Jurkat, Clone E6-1 (cell line): ENCODE measurements at regions not wholly inside any gene's neighbourhood (a gene's known extent, or its start where the extent isn't known, plus 50 kb on each side); places are given as distances from the start of the nearest gene placed in this dataset.

ENCODE experiments used
- DNase-seq: peaks from one replicate; pipeline ENCODE4 v3.0.0-alpha.2; 2011; ENCODE audit warnings: low read depth, low spot score
- H3K4me3 ChIP-seq: 2 replicates; pipeline ENCODE4 v1.5.1; 2011; ENCODE audit warnings: mild to moderate bottlenecking, low read length, control low read depth, moderate library complexity

DNA sequence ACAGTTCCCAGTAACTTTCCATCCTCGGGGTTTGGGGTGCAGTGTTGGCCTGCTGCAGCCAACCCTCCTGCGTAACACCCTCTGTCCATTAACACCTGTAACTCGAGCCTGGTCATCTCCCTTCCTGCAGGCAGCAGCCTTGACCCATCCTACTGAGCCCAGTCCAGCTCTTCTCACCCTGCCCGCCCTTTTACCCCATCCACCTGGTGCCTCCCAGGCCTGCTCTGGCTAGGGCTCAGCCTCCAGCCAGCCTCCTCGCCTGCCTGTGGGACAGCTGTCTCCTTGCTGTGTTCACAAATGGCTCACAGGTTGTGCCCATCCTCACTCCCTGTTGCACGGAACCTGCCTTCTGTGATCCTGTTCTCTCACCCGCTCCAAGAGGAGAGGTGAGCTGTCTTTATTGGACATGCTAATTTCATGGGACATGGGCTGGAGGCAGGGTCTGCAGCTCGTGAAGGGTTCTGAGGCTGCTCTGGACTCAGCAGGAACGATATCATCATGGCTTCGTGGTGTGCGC is 277.2 kb upstream of the TCERG1L start:
- DNase-seq, result no peak
- H3K4me3 ChIP-seq, result no peak overlapping the region

DNA sequence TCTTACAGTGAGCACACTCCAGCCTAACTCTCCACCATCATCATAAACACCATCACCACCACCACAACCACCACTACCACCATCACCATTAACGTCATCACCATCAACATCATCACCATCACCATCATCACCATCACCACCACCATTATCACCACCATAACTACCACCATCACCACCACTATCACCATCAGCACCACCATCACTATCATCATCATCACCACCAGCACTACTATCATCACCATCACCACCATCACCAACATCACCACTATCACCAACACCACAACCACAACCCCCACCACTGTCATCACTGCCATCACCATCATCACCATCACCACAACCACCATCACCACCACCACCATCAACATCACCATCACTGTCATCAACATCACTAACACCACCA is 279.0 kb upstream of the TCERG1L start:
- no peak overlapping the region for H3K4me3 ChIP-seq
- DNase-seq, result no peak

DNA sequence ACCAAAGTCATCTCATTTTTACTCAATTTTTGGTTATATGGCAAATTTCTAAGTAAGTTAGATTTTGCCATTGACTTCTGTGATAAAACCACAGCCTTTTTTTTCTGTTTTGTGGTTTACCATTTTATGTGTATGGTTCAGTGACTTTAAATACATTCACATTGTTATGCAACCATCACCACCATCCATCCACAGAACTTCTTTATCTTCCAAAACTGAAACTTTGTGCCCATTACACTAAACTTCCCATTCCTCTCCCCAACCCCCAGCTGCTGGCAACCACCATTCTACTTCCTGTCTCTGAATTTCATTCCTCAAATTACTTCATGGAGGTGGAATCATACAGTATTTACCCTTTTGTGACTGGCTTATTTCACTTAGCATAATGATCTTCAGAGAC is 280.4 kb upstream of the TCERG1L start:
- no peak overlapping the region for H3K4me3 ChIP-seq
- peak; percentile 63 for DNase-seq

DNA sequence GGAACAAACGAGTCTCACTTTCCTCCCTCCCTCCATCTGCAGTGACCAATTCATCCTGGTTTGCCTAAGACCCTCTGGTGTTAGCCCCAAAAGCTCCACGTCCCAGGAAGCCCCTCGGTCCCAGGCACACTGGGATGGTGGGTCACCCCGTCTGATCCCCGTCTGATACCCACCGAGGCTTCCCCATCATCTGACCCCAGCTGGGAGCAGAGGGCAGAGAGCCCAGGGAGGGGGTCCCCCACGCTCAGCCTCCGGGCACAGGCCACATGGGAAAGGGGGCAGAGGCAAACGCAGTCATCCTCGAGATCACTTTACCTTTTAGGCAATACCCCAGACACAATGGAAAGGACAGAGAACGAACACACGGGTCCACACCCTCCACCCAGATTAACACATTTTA is 291.6 kb upstream of the PPP2R2D start:
- H3K4me3 ChIP-seq, result no peak overlapping the region
- no peak for DNase-seq

DNA sequence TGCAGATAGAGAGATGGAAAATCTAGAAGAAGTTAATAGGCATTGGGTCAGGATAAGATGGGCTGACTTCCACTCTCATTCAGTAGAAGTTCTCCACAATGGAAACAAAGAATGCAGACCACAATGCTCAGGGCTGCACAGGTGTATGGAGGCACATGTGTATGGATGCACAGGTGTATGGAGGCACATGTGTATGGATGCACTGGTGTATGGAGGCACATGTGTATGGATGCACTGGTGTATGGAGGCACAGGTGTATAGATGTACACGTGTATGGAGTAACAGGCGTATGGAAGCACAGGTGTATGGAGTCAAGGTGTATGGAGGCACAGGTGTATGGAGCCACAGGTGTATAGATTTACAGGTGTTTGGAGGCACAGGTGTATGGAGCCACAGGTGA is 285.7 kb upstream of the PPP2R2D start:
- no peak for DNase-seq
- H3K4me3 ChIP-seq, result no peak overlapping the region

DNA sequence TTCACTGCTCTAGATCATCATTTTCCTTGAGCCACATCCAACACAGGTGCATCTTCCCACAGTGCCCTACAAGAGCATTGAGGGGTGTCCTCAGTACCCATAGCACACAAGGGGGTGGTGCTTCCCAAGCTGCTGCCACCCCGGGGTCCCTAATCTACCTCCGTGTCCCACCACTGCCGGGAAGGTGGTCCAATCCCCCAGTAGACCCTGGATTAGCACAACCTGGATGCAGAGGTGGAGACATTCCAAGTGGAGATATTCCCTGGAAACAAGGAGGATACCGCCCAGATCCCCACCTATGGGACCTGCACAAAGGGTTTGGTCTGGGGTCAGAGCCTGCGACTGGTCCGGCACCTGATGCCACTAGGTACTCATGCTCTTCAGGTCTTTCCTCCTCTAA is 284.8 kb upstream of the PPP2R2D start:
- no peak overlapping the region for H3K4me3 ChIP-seq
- DNase-seq, result no peak

DNA sequence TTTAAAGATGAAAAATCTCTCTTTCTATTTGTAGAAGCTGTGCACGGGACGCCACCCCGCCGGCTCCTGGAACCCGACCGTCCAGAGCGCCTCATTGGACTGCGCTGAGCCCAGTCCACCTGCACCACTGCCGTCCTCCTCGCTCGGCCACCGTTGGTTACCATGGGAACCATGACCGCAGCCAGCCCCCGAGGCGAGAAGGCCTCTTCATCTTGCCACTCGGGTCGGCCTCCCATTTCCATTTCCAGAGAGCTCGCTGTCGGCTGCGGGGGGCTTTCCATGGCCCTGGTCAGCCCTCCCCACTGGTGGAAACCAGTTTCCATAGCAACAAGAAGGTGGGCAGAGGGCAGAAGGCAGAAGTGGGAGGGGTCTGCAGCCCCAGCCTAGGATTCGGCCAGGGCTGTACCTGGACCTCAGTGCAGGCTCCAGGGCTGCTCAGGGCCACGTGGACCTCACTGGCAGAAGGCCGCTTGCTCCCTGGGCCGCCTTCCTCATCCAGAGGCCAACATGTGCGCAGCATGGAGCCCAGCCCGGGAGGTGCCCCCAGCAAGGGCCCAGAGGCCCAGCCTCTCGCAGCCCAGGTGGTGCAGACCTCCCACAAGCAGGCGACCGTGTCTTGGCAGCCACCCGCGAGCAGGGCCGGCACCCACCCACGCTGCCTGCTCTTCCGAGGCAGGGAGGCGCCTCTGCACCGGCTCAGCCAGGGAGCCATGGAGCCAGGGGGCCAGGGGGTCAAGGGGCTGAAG is 283.5 kb upstream of the PPP2R2D start:
- H3K4me3 ChIP-seq, result no peak overlapping the region
- no peak for DNase-seq

DNA sequence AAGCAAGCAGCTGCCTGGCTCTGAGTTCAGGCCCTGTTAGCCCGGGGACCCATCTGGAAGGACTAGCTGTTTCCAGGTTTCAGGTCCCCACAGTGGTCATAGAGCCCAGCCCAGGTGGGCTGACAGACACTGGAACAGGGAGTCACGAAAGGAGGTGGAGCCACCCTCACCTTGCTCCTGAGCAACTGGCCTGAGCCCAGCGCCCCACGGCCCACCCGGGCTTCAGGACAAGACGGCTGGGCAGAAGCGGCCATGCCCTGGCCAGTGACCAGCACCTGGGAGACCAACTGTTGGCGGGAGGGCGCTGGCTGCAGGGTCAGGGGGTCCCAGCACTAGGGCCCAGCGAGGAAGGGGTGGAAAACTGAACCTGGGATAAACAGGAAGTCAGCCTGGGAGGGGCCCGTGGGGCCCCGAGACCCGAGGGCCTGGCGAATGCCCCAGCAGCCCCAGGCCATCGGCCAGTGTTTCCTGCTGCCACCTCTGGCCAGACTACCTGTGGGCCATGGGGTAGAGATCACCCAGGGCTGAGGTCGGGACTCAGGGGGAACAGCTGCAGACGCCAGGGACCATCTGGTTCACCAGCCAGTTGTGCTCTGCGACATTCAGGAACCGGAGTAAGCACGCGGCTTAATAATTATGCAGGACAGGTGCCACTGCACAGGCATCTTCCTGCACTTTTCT is 282.1 kb upstream of the PPP2R2D start:
- DNase-seq, result no peak

DNA sequence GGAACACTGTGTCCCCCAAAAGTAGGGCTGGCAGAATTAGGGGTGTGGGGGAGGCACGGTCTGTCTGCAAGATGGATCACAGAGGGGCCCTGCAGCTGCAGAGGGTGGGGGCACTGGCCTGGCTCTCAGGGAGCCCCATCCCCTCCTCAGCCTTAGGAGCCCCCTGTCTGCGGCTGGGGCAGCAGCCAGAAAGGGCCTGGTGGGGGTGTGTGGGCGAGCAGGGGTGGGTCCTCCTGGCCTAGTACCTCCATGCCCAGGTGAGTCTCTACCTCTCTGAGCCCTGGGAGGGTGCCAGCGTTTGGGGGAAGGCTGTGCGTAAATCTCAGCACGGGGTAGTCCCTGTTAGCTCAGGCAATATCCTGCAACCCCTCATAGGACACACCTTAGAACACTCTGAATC is 280.5 kb upstream of the PPP2R2D start:
- no peak overlapping the region for H3K4me3 ChIP-seq
- DNase-seq, result no peak

More for the DNA sequence above, 282.1 kb upstream of the PPP2R2D start:
- H3K4me3 ChIP-seq, result no peak overlapping the region

DNA sequence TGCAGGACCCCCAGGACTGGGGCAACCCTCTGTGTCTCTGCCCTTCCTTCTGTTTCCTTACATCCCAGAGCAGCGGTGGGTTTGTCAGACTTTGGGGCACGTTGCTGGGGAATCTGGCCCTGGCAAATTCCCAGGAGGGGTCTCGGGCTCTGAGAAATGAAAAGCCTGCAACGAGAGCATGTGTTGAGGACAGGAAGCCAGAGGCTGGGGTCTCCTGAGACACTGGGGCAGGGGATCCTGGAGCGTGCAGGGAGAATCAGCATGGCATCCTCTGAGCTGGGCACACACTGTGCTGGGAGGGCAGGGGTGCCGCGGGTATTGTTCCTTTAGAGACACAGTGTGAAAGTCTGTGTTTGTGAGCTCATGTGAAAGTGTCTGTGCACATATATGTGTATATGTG is 279.9 kb upstream of the PPP2R2D start:
- H3K4me3 ChIP-seq, result no peak overlapping the region
- no peak for DNase-seq

DNA sequence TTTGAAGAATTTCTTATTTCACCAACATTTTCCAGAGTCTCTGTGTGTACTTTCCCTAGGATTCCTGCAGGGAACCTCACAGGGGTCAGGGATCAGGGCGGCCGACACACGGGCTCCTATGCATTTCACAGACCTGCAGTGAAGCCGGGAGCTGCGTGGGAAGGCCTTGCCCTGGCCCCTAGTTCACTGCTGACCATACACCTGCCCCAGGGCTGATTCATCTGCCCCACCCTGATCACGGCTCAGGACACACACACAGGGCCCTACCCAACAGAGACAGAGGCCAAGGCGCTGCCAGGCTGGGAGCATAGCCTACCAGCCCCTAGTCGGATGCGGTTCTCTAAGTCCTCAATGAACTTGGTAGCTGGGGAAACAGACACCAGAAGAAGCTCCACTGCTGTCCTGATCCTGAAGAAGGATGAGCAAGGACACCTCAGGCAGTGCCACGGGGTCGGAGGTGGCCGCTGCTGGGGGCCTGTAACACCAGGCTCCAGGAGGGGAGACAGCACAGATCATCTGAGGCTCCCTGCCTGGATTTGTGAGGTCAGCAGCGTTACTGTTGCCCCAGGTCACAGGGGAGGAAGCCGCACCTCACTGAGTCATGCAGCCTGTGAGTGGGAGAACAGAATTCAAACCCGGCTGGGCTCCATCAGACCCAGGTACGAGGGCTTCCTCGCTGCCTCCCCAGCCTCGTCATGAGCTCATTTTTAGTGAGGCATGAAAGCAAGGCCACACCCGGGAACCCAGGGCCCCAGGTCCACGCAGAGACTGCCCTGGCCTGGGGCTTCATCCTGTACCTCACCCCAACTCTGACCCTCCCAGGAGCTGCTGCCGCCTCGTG is 278.8 kb upstream of the PPP2R2D start:
- no peak overlapping the region for H3K4me3 ChIP-seq
- DNase-seq, result no peak

DNA sequence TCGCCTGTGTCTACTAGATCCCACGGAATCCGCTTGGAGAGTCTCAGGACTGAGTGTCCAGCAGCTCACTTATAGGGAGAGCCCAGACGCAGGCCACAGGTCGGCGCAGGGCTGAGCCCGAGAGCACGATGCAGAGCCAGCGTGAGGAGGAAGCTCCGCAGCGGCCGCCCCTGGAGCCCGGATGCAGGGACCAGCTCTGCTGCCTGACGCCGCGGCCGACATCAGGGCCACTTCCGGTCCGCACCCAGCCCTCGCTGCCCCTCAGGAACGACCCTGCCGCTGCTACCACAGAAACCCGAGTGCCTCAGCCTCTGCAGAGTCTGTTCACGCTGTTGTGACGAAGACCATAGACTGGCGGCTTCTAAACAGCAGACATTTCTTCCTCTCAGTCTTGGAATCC is 275.8 kb upstream of the PPP2R2D start:
- no peak for DNase-seq
- no peak overlapping the region for H3K4me3 ChIP-seq

DNA sequence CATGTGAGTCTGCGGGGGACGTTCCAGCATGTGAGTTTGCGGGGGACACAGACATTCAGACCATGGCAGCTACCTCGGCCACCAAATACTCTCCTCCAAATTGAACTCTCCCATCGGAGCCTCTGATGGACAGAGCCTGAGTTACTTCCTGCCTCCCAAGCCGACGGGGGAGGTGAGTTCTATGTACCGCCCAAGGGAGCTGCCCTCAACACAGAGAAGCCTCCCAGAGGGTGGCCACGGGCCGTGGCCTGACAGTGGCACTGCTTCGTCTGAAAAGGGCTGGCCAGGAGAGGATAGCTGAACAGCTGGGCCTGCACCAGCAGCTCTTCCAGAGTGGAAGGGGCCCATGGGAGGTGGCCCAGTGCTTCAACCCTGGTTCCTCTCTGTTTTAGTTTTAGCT is 274.5 kb upstream of the PPP2R2D start:
- H3K4me3 ChIP-seq, result no peak overlapping the region
- DNase-seq, result no peak

DNA sequence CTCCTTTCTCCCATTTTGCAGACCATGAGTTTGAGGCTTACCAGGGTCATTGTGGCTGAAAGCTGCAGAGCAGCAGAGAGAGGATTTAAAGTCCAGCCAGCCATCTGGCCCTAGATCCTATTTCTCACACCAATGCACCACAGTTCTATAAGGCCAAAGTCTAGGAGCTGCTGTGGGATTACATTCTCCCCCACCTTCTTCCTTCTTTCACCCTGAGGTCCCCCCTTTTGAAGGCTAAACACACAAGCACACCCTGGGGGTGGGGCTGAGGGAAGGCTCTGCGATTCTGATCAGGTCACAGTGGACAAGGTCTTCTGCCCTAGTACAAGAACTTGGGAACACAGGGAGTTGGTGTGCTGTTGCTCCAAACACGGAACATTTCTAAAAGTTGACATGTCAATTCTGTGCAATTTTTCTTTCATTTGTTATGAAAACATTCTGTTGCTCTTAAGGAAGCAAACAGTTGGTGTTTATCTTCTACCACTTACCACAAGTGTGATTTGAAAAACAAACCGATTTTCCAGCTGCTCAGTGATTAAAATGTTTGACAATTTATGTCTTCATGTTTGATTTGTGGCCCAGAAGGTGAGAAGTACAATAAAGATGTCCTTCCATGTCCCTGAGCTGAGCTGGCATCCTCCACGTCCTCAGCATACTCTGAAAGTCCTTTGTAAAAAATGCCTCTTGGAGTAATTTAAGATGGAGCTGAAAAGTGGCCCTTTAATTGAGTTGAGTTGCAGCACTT is 271.6 kb upstream of the PPP2R2D start:
- DNase-seq, result no peak
- H3K4me3 ChIP-seq, result no peak overlapping the region

DNA sequence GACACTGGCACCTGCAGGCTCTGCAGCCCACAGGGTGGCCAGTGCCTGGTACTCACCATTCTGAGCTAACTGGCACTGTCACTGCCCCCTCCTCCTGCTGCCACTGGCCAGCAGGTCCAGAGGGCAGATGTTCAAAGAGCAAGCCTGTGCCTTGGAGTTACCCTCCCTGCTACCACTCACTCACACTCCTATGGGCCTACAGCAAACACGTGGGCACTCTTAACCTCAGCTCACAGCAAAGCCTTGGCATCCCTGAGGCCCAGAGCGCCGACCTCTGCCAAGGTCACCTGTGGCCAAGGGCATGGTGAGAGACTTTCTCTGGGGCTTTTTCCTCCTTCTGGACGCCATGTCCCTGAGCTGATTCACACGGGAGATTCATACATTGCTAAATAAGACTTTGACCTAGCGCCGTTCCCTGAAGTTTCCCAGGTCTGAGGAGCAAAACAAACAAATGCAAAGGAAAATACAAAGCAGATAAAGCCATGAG is 270.0 kb upstream of the PPP2R2D start:
- DNase-seq, result no peak
- no peak overlapping the region for H3K4me3 ChIP-seq

DNA sequence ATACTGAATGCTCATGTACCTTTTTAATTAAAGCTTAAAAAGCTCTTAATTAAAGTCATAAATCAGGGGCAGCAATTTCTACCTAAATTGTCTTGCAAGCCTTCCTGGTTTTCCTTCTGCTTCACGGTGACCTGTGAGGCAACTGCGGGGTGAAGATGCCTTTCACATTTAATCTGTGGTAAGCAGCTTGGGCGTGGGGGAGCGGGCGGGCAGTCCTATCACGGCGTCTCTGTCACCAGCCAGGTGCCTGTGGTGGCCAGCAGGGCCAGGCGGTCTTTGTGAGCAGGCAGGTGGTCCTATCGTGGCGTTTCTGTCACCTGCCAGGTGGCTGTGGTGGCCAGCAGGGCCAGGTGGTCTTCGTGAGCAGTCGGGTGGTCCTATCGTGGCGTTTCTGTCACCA is 269.2 kb upstream of the PPP2R2D start:
- DNase-seq, result no peak
- H3K4me3 ChIP-seq, result no peak overlapping the region

DNA sequence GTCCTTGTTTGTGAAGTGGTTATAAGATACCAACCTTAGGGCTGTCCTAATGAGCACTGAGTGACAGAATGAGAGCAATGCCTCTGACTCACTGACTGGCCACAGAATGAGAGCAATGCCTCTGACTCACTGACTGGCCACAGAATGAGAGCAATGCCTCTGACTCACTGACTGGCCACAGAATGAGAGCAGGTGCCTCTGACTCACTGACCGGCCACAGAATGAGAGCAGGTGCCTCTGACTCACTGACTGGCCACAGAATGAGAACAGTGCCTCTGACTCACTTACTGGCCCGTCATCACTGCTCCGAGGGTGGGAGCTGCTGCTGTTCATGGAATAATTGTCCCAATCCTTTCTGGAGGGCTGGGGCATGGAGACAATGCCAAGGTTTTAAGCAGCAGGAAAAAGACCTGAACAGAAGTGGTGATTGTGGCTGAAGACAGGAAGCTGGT is 265.2 kb upstream of the PPP2R2D start:
- no peak overlapping the region for H3K4me3 ChIP-seq
- no peak for DNase-seq

DNA sequence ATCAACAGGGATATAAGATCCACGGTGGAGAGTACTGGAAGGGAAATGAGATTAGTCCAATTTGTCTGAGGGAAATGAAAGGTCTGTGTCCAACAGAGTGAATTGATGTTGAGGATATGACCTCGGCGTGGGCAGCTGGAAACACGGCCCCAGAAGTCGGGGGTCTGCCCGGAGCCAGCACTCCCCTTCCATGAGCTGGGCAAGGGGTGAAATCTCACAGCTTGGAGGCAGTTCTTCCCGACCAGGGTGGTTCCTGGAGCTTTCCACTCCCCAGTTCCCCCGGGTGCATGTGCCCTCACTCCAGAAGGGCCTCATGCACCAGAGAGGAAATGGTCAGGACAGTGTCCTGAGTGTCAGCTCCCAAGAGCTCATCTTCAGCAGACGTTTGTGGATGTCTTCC is 264.7 kb upstream of the PPP2R2D start:
- no peak for DNase-seq

More for the DNA sequence above, 264.7 kb upstream of the PPP2R2D start:
- H3K4me3 ChIP-seq, result no peak overlapping the region
